Cardiac fibroblast (primary cell): ENCODE measurements at regions not wholly inside any gene's neighbourhood (a gene's known extent, or its start where the extent isn't known, plus 50 kb on each side); places are given as distances from the start of the nearest gene placed in this dataset.

Experiments used
- DNase-seq, 2 donors: peaks; one replicate each; pipeline versions ENCODE4 v3.0.0 to v3.0.0-alpha.2; 2010; ENCODE audit warnings: low read depth in 2 of 2
- H3K4me3 ChIP-seq, 2 donors: replicated peaks in 1 of 2; 1 replicate in 1 of 2; 2 replicates in 1 of 2; pipeline ENCODE4 v1.5.1; 2011; ENCODE audit warnings: low read depth in 2 of 2, low read length in 2 of 2, mild to moderate bottlenecking in 2 of 2, moderate library complexity in 1 of 2
- CTCF ChIP-seq: IDR thresholded peaks from one replicate; pipeline ENCODE4 v1.5.1; 2011; ENCODE audit warnings: low read depth, mild to moderate bottlenecking, low read length, inconsistent platforms

GRCh38 chr1:189816558-189816957, 661.1 kb downstream of the BRINP3 start:
- no peak for DNase-seq
- H3K4me3 ChIP-seq, result no peak overlapping the region
- no peak for TF ChIP-seq CTCF

GRCh38 chr1:189819751-189820150, 657.9 kb downstream of the BRINP3 start:
- no peak overlapping the region for H3K4me3 ChIP-seq
- TF ChIP-seq CTCF, result no peak
- no peak for DNase-seq

- TF ChIP-seq CTCF, result no peak
- peak in 1 of 2 donors; percentile 1 for DNase-seq
- H3K4me3 ChIP-seq, result no peak overlapping the region
Measured at GRCh38 chr1:189821833-189822232, 655.8 kb downstream of the BRINP3 start.

- no peak for DNase-seq
- TF ChIP-seq CTCF, result no peak
- no peak overlapping the region for H3K4me3 ChIP-seq
Measured at GRCh38 chr1:189834813-189835212, 642.9 kb downstream of the BRINP3 start.

GRCh38 chr1:189847613-189848012, 630.1 kb downstream of the BRINP3 start:
- no peak for TF ChIP-seq CTCF
- DNase-seq, result no peak
- no peak overlapping the region for H3K4me3 ChIP-seq

GRCh38 chr1:189851806-189852367, 625.8 kb downstream of the BRINP3 start:
- no peak overlapping the region for H3K4me3 ChIP-seq
- DNase-seq, result no peak
- TF ChIP-seq CTCF, result no peak

GRCh38 chr1:189859385-189859977, 618.2 kb downstream of the BRINP3 start:
- DNase-seq, result peak; percentile 3 to 24
- TF ChIP-seq CTCF, result peak; percentile 54
- H3K4me3 ChIP-seq, result no peak overlapping the region
